ENCODE measurements at regions not wholly inside any gene's neighbourhood (a gene's known extent, or its start where the extent isn't known, plus 50 kb on each side); places are given as distances from the start of the nearest gene placed in this dataset.

- TF ChIP-seq CTCF (IDR thresholded peaks at IDR 0.05): peak; percentile 89
- TF ChIP-seq ZFX (IDR thresholded peaks at IDR 0.05; ENCODE audit: borderline replicate concordance): no peak
Measured at GRCh38 chr14:83463500-83464098, 1929.9 kb upstream of the SEL1L start.

Data from 22Rv1 (cell line).